Vagina (tissue), 2 donors: ENCODE measurements at regions not wholly inside any gene's neighbourhood (a gene's known extent, or its start where the extent isn't known, plus 50 kb on each side); places are given as distances from the start of the nearest gene placed in this dataset.

ENCODE experiments used
- CTCF ChIP-seq, 3 experiments: fragments of 450-650 bp in 2 of 3; fragments of 200-600 bp in 1 of 3; sonication (generic) in 1 of 3; IDR thresholded peaks; one replicate each; pipeline ENCODE4 v1.5.1; 2017 to 2019; ENCODE audit warnings: antibody characterized with exemption in 3 of 3, mild to moderate bottlenecking in 2 of 3, moderate library complexity in 2 of 3
- POLR2A ChIP-seq, 2 donors: fragments of 450-650 bp; IDR thresholded peaks; one replicate each; pipeline ENCODE4 v1.6.1; 2017; ENCODE audit warnings: antibody characterized with exemption in 2 of 2, mild to moderate bottlenecking in 2 of 2, moderate library complexity in 2 of 2
- POLR2AphosphoS5 ChIP-seq, 2 donors: sonication (generic); formaldehyde crosslinking; IDR thresholded peaks; one replicate each; pipeline ENCODE4 v1.9.0; 2017; ENCODE audit warnings: antibody characterized with exemption in 2 of 2, mild to moderate bottlenecking in 2 of 2, low read depth in 1 of 2; ENCODE audit not compliant: insufficient read depth in 1 of 2

- no peak for TF ChIP-seq CTCF (IDR thresholded peaks at IDR 0.05)
- TF ChIP-seq POLR2A (IDR thresholded peaks at IDR 0.05): no peak
- peak; percentile 49 to 51 for TF ChIP-seq POLR2AphosphoS5 (IDR thresholded peaks at IDR 0.05; ENCODE audit: insufficient read depth in 1 of 2, low read depth in 1 of 2)
These were observed 109.6 kb downstream of the GLI2 start for GRCh38 chr2:120845277-120845676.
